OCI-LY7 (cell line): ENCODE measurements at regions not wholly inside any gene's neighbourhood (a gene's known extent, or its start where the extent isn't known, plus 50 kb on each side); places are given as distances from the start of the nearest gene placed in this dataset.

Experiments used
- CTCF ChIP-seq: fragments of 200-600 bp; sonication (generic); conservative IDR thresholded peaks from 2 replicates; pipeline ENCODE4 v1.5.1; 2014; ENCODE audit warnings: mild to moderate bottlenecking, antibody characterized with exemption, low read length, moderate library complexity, mixed read lengths
- EZH2phosphoT487 ChIP-seq: fragments of 200-600 bp; sonication (generic); IDR thresholded peaks from 2 replicates; pipeline ENCODE4 v1.6.1; 2018; ENCODE audit warnings: low read depth, borderline replicate concordance, mild to moderate bottlenecking, mixed run types, antibody characterized with exemption, low read length, moderate library complexity, mixed read lengths

- TF ChIP-seq CTCF (no peak), EZH2phosphoT487 (no peak)
These were observed 187.5 kb upstream of the CYRIA start for GRCh38 chr2:16853088-16853487.
